DND-41 (cell line): ENCODE measurements at regions not wholly inside any gene's neighbourhood (a gene's known extent, or its start where the extent isn't known, plus 50 kb on each side); places are given as distances from the start of the nearest gene placed in this dataset.

Experiments
- EZH2 ChIP-seq: IDR thresholded peaks from 3 replicates; pipeline ENCODE4 v1.6.1; 2012; ENCODE audit warnings: borderline replicate concordance, low read depth, mild to moderate bottlenecking, moderate library complexity, low read length, inconsistent platforms; ENCODE audit not compliant: severe bottlenecking
- TF ChIP-seq, protein P1 (sequence below): IDR thresholded peaks from 2 replicates; pipeline ENCODE4 v1.5.1; 2012; ENCODE audit warnings: borderline replicate concordance, low read length, moderate library complexity, mild to moderate bottlenecking; ENCODE audit not compliant: poor library complexity, severe bottlenecking; ENCODE audit errors: extremely low read depth

DNA sequence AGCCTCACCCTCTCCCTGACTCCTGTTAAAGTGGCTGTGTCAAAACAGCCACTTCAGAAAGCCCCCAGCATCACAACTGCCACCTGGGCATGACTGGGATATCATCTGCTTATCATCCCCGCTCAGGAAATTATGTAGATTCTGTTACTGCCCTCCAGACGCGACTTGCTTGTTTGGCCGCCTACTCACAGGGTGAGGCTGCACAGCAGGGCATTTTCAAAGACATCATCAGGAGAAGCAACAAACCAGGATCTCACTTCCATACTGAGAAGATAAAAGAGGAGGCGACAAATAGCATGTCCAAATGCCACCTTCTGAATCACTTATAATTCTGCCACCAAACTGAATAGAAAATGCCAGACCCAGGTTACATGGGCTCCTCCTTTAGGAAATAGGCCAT is 94.8 kb downstream of the MIS18A start:
- TF ChIP-seq, protein P1, sequence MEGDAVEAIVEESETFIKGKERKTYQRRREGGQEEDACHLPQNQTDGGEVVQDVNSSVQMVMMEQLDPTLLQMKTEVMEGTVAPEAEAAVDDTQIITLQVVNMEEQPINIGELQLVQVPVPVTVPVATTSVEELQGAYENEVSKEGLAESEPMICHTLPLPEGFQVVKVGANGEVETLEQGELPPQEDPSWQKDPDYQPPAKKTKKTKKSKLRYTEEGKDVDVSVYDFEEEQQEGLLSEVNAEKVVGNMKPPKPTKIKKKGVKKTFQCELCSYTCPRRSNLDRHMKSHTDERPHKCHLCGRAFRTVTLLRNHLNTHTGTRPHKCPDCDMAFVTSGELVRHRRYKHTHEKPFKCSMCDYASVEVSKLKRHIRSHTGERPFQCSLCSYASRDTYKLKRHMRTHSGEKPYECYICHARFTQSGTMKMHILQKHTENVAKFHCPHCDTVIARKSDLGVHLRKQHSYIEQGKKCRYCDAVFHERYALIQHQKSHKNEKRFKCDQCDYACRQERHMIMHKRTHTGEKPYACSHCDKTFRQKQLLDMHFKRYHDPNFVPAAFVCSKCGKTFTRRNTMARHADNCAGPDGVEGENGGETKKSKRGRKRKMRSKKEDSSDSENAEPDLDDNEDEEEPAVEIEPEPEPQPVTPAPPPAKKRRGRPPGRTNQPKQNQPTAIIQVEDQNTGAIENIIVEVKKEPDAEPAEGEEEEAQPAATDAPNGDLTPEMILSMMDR = no peak
- no peak for TF ChIP-seq EZH2
